Neutrophil (primary cell): ENCODE measurements at regions not wholly inside any gene's neighbourhood (a gene's known extent, or its start where the extent isn't known, plus 50 kb on each side); places are given as distances from the start of the nearest gene placed in this dataset.
"Not testable (repeated sequence)": the region's sequence is repeated elsewhere in the genome, so short reads cannot be mapped to it uniquely, and the experiment has no call there.

ENCODE experiments used
- H3K27ac ChIP-seq: fragments of 200-600 bp; sonication (generic); 2 replicates; pipeline ENCODE4 v1.5.1; 2016; ENCODE audit warnings: mild to moderate bottlenecking, moderate library complexity
- H3K27me3 ChIP-seq: fragments of 200-600 bp; sonication (generic); 2 replicates; pipeline ENCODE4 v1.6.0; 2016; ENCODE audit warnings: mild to moderate bottlenecking
- H3K36me3 ChIP-seq: fragments of 200-600 bp; sonication (generic); 2 replicates; pipeline ENCODE4 v1.5.1; 2017
- H3K4me1 ChIP-seq, 2 experiments: fragments of 200-600 bp in 1 of 2; sonication (generic) in 1 of 2; 1 replicate in 1 of 2; 2 replicates in 1 of 2; pipeline versions ENCODE4 v1.5.1 to v1.6.1; 2013 to 2016; ENCODE audit warnings: low read depth in 1 of 2, low read length in 1 of 2, mild to moderate bottlenecking in 1 of 2, moderate library complexity in 1 of 2; ENCODE audit not compliant: control insufficient read depth in 1 of 2, insufficient read depth in 1 of 2
- H3K4me3 ChIP-seq, 2 experiments: fragments of 200-600 bp in 1 of 2; sonication (generic) in 1 of 2; 1 replicate in 1 of 2; 2 replicates in 1 of 2; pipeline ENCODE4 v1.5.1; 2013 to 2016; ENCODE audit warnings: low read depth in 1 of 2, low read length in 1 of 2, mild to moderate bottlenecking in 1 of 2, moderate library complexity in 1 of 2
- H3K9me3 ChIP-seq: fragments of 200-600 bp; sonication (generic); 2 replicates; pipeline ENCODE4 v1.5.1; 2016
- CTCF ChIP-seq: fragments of 200-600 bp; sonication (generic); IDR thresholded peaks from 2 replicates; pipeline ENCODE4 v1.5.1; 2016; ENCODE audit warnings: antibody characterized with exemption

DNA sequence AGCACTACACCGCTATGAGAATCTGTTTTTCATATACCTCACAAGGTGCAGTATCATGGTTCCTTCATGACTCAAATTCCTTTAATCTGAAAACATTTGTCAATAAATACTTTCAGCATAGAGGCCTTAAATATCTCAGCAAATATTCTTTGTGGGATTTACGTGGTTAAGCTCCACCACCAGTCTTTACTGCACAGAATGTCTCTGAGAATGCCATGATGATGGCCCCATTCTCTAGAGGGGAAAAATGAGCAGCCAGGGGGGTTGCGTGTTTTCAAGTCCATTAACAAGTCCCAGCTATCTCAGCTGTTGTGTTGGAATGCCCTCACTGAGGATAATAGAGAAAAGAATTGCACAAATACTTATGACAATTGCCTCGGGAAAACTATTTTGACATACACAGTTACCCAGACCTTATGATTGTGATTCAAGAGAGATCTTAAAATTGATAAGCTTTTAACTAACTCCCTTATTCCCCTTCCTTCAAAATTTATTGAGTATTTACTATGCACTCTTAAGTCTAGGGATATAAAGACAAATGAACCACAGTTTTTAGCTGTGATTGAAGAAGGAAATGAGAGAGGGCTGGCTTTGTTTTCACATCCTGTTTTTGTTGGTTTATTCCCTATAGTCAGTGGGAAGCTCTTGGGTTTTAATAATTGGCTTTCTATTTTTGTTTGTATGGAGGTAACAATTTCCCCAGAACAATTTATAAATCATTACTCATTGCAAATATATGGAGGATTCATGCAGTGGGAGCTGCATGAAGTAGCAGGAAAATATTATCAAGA lies 176.5 kb upstream of the VWC2 start:
- TF ChIP-seq CTCF = no peak
- H3K36me3 ChIP-seq = no peaks in the 10 kb centered on the region
- no peaks in the 10 kb centered on the region for H3K9me3 ChIP-seq
- peak overlapping the region; percentile 4 for H3K27ac ChIP-seq
- H3K27me3 ChIP-seq = no peaks in the 10 kb centered on the region
- no peak overlapping the region for H3K4me3 ChIP-seq
- peaks cover 0 to 16% of the 10 kb centered on the region in 2 experiments for H3K4me1 ChIP-seq

DNA sequence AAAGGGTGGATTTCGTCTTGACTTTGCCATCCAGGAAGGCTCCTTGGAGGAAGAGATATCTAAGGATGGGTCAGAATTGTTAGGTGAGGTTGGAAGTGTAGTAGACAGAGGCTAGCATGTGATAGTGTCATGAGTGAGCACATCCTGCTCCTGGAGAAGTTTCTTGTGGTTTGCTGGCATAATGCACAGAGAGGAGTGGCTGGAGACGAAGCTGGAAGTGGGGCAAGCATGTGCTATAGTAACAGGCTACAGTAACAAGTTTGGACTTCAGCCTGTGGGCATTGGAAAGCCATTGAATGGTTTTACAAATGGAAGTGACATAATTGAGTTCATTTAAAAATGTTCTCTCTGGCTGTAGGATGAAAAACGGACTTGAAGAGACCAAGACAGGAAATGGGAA lies 175.6 kb upstream of the VWC2 start:
- Histone ChIP-seq H3K4me1 (peaks cover 0 to 16% of the 10 kb centered on the region in 2 experiments), H3K36me3 (no peaks in the 10 kb centered on the region), H3K27ac (no peak overlapping the region), H3K27me3 (no peaks in the 10 kb centered on the region), H3K9me3 (no peaks in the 10 kb centered on the region), H3K4me3 (no peak overlapping the region)
- TF ChIP-seq CTCF = no peak

DNA sequence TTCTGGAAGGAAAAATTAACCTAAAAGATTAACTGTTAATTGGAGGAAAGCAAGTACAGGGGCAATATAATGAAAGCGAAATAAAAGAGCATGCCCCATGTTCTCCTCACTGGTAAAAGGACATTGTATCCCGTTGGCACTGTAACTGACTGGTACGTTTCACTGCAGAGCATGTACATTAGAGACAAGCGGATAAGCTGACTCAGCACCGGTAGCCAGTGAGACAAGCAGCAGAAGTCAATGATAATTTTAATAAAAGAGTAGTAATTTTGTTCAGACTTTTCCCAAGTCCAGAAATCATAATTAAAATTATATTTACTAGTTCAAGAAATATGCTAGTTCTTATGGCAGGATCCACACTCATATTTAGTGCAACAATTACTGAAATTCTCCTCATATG lies 161.5 kb upstream of the VWC2 start:
- Histone ChIP-seq H3K27me3 (no peaks in the 10 kb centered on the region), H3K36me3 (no peaks in the 10 kb centered on the region), H3K9me3 (no peaks in the 10 kb centered on the region), H3K27ac (no peak overlapping the region), H3K4me3 (no peak overlapping the region), H3K4me1 (no peaks in the 10 kb centered on the region)
- TF ChIP-seq CTCF = no peak

- no peak overlapping the region for H3K4me3 ChIP-seq
- H3K9me3 ChIP-seq = no peaks in the 10 kb centered on the region
- no peak for TF ChIP-seq CTCF
- no peaks in the 10 kb centered on the region for H3K27me3 ChIP-seq
- H3K36me3 ChIP-seq = no peaks in the 10 kb centered on the region
- H3K27ac ChIP-seq = no peak overlapping the region
- no peaks in the 10 kb centered on the region for H3K4me1 ChIP-seq
Observed at GRCh38 chr7:49613759-49614158, 159.7 kb upstream of the VWC2 start.

DNA sequence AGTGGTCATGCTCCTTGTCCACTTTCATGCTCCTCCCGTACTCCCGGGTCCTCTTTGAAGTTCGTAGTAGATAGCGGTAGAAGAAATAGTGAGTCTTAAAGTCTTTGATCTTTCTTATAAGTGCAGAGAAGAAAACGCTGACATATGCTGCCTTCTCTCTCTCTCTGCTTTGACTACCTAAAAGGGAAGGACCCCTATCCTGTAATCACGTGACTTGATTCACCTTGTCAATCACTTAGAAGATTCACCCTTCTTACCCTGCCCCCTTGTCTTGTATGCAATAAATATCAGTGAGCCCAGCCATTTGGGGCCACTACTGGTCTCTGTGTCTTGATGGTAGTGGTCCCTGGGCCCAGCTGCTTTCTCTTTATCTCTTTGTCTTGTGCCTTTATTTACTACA lies 158.5 kb upstream of the VWC2 start:
- not testable (repeated sequence) for H3K4me3 ChIP-seq

GRCh38 chr7:49618028-49618427 lies 155.4 kb upstream of the VWC2 start:
- Histone ChIP-seq H3K27me3 (no peaks in the 10 kb centered on the region), H3K9me3 (no peaks in the 10 kb centered on the region), H3K4me1 (no peaks in the 10 kb centered on the region), H3K36me3 (no peaks in the 10 kb centered on the region), H3K27ac (no peak overlapping the region), H3K4me3 (no peak overlapping the region)
- no peak for TF ChIP-seq CTCF

More for the DNA sequence above, 158.5 kb upstream of the VWC2 start:
- not testable (repeated sequence) for H3K27ac ChIP-seq, H3K27me3 ChIP-seq, H3K36me3 ChIP-seq, H3K9me3 ChIP-seq, H3K4me1 ChIP-seq
